ENCODE measurements at regions not wholly inside any gene's neighbourhood (a gene's known extent, or its start where the extent isn't known, plus 50 kb on each side); places are given as distances from the start of the nearest gene placed in this dataset.

GRCh38 chr13:67341406-67341805 is 111.3 kb upstream of the PCDH9 start:
- no peaks in the 10 kb centered on the region for H3K79me2 ChIP-seq (ENCODE audit: control insufficient read depth, insufficient read depth, low read length)
- H3K4me1 ChIP-seq (ENCODE audit: control insufficient read depth, insufficient read depth, low read length) = no peaks in the 10 kb centered on the region
- CTCF ChIA-PET = no interaction called here
- no peaks in the 10 kb centered on the region for H3K27me3 ChIP-seq (replicated peaks in 1 of 2; ENCODE audit: control insufficient read depth in 2 of 2, insufficient read depth in 2 of 2, low read length in 1 of 2)
- 58% methylated on average over 5 of the region's 5 CpGs for WGBS (ENCODE audit: insufficient coverage, insufficient replicate concordance, low lambda C conversion rate, missing lambda C conversion rate)
- RAD21 ChIA-PET (ENCODE audit: unreplicated experiment) = no interaction called here
- ATAC-seq (no peak), FAIRE-seq (no peak), DNase-seq (ENCODE audit: low read depth, low spot score) (no peak)
- no peak overlapping the region for H3K9ac ChIP-seq (ENCODE audit: control insufficient read depth, insufficient read depth, low read length)
- no peak overlapping the region for H3K4me3 ChIP-seq
- no TSS peak for BruUV-seq (replicated peaks)
- H4K20me1 ChIP-seq (ENCODE audit: control insufficient read depth, insufficient read depth) = no peaks in the 10 kb centered on the region
- no peaks in the 10 kb centered on the region for H3K36me3 ChIP-seq (ENCODE audit: control insufficient read depth in 2 of 2, insufficient read depth in 2 of 2, low read length in 1 of 2)
- no peak overlapping the region for H3K4me2 ChIP-seq (ENCODE audit: control insufficient read depth, insufficient read depth)
- no peak overlapping the region for H2AFZ ChIP-seq (ENCODE audit: control insufficient read depth, low read depth, low read length)
- SMC1A ChIA-PET (ENCODE audit: uncharacterized antibody, unreplicated experiment) = no interaction called here
- intact Hi-C loops (cut with micrococcal nuclease; ENCODE audit: unreplicated experiment) (no loop called here), in situ Hi-C loops (cut with MboI) (no loop called here)
- no peak overlapping the region for H3K27ac ChIP-seq (ENCODE audit: control insufficient read depth, insufficient read depth)
- TF ChIP-seq TARDBP (IDR thresholded peaks at IDR 0.05; ENCODE audit: borderline replicate concordance) = no peak
- no peaks in the 10 kb centered on the region; the same call in 2 of the 3 replicates for H3K9me3 ChIP-seq (replicated peaks; ENCODE audit: control insufficient read depth, insufficient read depth, low read length)
- POLR2A ChIA-PET = no interaction called here

- ChIA-PET SMC1A (ENCODE audit: uncharacterized antibody, unreplicated experiment) (no interaction called here), RAD21 (ENCODE audit: unreplicated experiment) (no interaction called here), POLR2A (interaction anchor here (0.6 kb wide), 1 partner anchor 26 kb away, joined by 3 read pairs; no protein-coding TSS in a partner anchor), CTCF (no interaction called here)
- Histone ChIP-seq H3K79me2 (ENCODE audit: control insufficient read depth, insufficient read depth, low read length) (no peaks in the 10 kb centered on the region), H3K9me3 (replicated peaks; ENCODE audit: control insufficient read depth, insufficient read depth, low read length) (no peaks in the 10 kb centered on the region), H3K27me3 (replicated peaks in 1 of 2; ENCODE audit: control insufficient read depth in 2 of 2, insufficient read depth in 2 of 2, low read length in 1 of 2) (no peaks in the 10 kb centered on the region), H3K27ac (ENCODE audit: control insufficient read depth, insufficient read depth) (no peak overlapping the region), H3K4me3 (no peak overlapping the region), H3K9ac (ENCODE audit: control insufficient read depth, insufficient read depth, low read length) (no peak overlapping the region), H3K4me1 (ENCODE audit: control insufficient read depth, insufficient read depth, low read length) (no peaks in the 10 kb centered on the region), H2AFZ (ENCODE audit: control insufficient read depth, low read depth, low read length) (no peak overlapping the region), H4K20me1 (ENCODE audit: control insufficient read depth, insufficient read depth) (no peaks in the 10 kb centered on the region), H3K4me2 (ENCODE audit: control insufficient read depth, insufficient read depth) (no peak overlapping the region), H3K36me3 (ENCODE audit: control insufficient read depth in 2 of 2, insufficient read depth in 2 of 2, low read length in 1 of 2) (no peaks in the 10 kb centered on the region)
- ATAC-seq = no peak
- no TSS peak for BruUV-seq (replicated peaks)
- FAIRE-seq = no peak
- whole genome bisulfite sequencing (ENCODE audit: insufficient coverage, insufficient replicate concordance, low lambda C conversion rate, missing lambda C conversion rate) = 1% methylated on average over 3 of the region's 3 CpGs
- intact Hi-C loops (cut with micrococcal nuclease; ENCODE audit: unreplicated experiment) = no loop called here
- in situ Hi-C loops (cut with MboI) = no loop called here
- no peak for TF ChIP-seq BCL11A (IDR thresholded peaks at IDR 0.05; ENCODE audit: low read depth, low read length)
- no peak for TF ChIP-seq KAT2A (conservative IDR thresholded peaks at IDR 0.05; ENCODE audit: control insufficient read depth, low read depth, low read length)
- DNase-seq (ENCODE audit: low read depth, low spot score) = no peak
Observed at GRCh38 chr13:67330149-67330548, 100.0 kb upstream of the PCDH9 start.
